GM19372 (cell line): ENCODE measurements at regions not wholly inside any gene's neighbourhood (a gene's known extent, or its start where the extent isn't known, plus 50 kb on each side); places are given as distances from the start of the nearest gene placed in this dataset.
"Not testable (repeated sequence)": the region's sequence is repeated elsewhere in the genome, so short reads cannot be mapped to it uniquely, and the experiment has no call there.

Experiments used
- ATAC-seq: cut with Tn5 transposase; IDR thresholded peaks from one replicate; pipeline ENCODE4 v1.9.1; 2021; ENCODE audit warnings: mild to moderate bottlenecking, low read depth, moderate library complexity; ENCODE audit not compliant: unreplicated experiment

GRCh38 chr5:103391659-103392058 is 133.1 kb downstream of the MACIR start:
- ATAC-seq = no peak

- ATAC-seq = no peak
These were observed 131.3 kb downstream of the MACIR start for GRCh38 chr5:103389846-103390245.

- ATAC-seq = no peak
These were observed 130.8 kb downstream of the MACIR start for GRCh38 chr5:103389357-103389756.

GRCh38 chr5:103385722-103386121 is 127.2 kb downstream of the MACIR start:
- ATAC-seq = no peak

GRCh38 chr5:103377638-103378037 is 119.1 kb downstream of the MACIR start:
- ATAC-seq = not testable (repeated sequence)

- no peak for ATAC-seq
These were observed 117.5 kb downstream of the MACIR start for GRCh38 chr5:103375863-103376591.

GRCh38 chr5:103375350-103375749 is 116.8 kb downstream of the MACIR start:
- no peak for ATAC-seq

GRCh38 chr5:103374473-103374963 is 116.0 kb downstream of the MACIR start:
- no peak for ATAC-seq

GRCh38 chr5:103373597-103374472 is 115.3 kb downstream of the MACIR start:
- no peak for ATAC-seq

- no peak for ATAC-seq
These were observed 112.6 kb downstream of the MACIR start for GRCh38 chr5:103371046-103371607.

- ATAC-seq = no peak
These were observed 110.9 kb downstream of the MACIR start for GRCh38 chr5:103369125-103370120.

- no peak for ATAC-seq
These were observed 109.1 kb downstream of the MACIR start for GRCh38 chr5:103367702-103368101.

- no peak for ATAC-seq
These were observed 108.5 kb downstream of the MACIR start for GRCh38 chr5:103366918-103367549.

- ATAC-seq = no peak
These were observed 105.5 kb downstream of the MACIR start for GRCh38 chr5:103364074-103364473.

- ATAC-seq = no peak
These were observed 103.6 kb downstream of the MACIR start for GRCh38 chr5:103362211-103362610.

GRCh38 chr5:103360475-103360874 is 101.9 kb downstream of the MACIR start:
- no peak for ATAC-seq

GRCh38 chr5:103358305-103358995 is 99.9 kb downstream of the MACIR start:
- no peak for ATAC-seq

GRCh38 chr5:103357636-103358035 is 99.1 kb downstream of the MACIR start:
- no peak for ATAC-seq
